Gastroesophageal sphincter (tissue), 3 donors: ENCODE measurements at regions not wholly inside any gene's neighbourhood (a gene's known extent, or its start where the extent isn't known, plus 50 kb on each side); places are given as distances from the start of the nearest gene placed in this dataset.

Experiments
- CTCF ChIP-seq, 4 experiments: fragments of 200-600 bp in 2 of 4; fragments of 450-650 bp in 2 of 4; sonication (generic) in 1 of 4; IDR thresholded peaks; one replicate each; pipeline ENCODE4 v1.5.1; 2017 to 2019; ENCODE audit warnings: antibody characterized with exemption in 4 of 4, mild to moderate bottlenecking in 2 of 4, moderate library complexity in 2 of 4
- POLR2A ChIP-seq, 2 donors: fragments of 450-650 bp; IDR thresholded peaks; one replicate each; pipeline ENCODE4 v1.6.1; 2017; ENCODE audit warnings: antibody characterized with exemption in 2 of 2, mild to moderate bottlenecking in 2 of 2, moderate library complexity in 1 of 2
- POLR2AphosphoS5 ChIP-seq: sonication (generic); formaldehyde crosslinking; IDR thresholded peaks from one replicate; pipeline ENCODE4 v1.6.1; 2017; ENCODE audit warnings: antibody characterized with exemption

GRCh38 chr5:106768392-106768791 is 902.3 kb downstream of the EFNA5 start:
- no peak for TF ChIP-seq POLR2A (IDR thresholded peaks at IDR 0.05)
- TF ChIP-seq CTCF (IDR thresholded peaks at IDR 0.05): no peak
- TF ChIP-seq POLR2AphosphoS5: no peak
